ENCODE measurements at regions not wholly inside any gene's neighbourhood (a gene's known extent, or its start where the extent isn't known, plus 50 kb on each side); places are given as distances from the start of the nearest gene placed in this dataset.

DNA sequence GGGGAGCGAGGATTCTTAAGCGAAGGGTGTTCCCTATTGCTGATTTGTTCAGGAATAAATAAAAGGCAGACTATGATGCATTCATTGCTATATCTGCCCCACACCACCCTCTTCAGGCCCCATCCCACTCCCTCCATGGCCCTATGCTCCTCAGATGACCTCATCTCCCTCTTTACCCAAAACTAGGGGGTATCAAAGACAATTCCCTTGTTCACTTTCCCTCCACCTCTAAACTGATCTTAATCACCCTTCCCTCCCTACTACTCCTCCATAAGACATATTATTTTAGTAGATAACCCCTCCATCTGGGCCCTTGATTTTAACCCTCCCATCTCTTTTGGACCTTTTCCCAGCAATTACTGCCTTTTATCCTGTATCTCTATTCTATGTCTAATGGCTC is 434.9 kb upstream of the RUNX1 start:
- H3K4me3 ChIP-seq (ENCODE audit: low read depth, low read length), result no peak overlapping the region
- TF ChIP-seq, protein P1, sequence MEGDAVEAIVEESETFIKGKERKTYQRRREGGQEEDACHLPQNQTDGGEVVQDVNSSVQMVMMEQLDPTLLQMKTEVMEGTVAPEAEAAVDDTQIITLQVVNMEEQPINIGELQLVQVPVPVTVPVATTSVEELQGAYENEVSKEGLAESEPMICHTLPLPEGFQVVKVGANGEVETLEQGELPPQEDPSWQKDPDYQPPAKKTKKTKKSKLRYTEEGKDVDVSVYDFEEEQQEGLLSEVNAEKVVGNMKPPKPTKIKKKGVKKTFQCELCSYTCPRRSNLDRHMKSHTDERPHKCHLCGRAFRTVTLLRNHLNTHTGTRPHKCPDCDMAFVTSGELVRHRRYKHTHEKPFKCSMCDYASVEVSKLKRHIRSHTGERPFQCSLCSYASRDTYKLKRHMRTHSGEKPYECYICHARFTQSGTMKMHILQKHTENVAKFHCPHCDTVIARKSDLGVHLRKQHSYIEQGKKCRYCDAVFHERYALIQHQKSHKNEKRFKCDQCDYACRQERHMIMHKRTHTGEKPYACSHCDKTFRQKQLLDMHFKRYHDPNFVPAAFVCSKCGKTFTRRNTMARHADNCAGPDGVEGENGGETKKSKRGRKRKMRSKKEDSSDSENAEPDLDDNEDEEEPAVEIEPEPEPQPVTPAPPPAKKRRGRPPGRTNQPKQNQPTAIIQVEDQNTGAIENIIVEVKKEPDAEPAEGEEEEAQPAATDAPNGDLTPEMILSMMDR (IDR thresholded peaks at IDR 0.05; ENCODE audit: insufficient read depth, low read length, missing control alignments), result no peak
- no peak for DNase-seq (ENCODE audit: low read depth, low spot score)
- ChIA-PET CTCF (no interaction called here), POLR2A (no interaction called here)

DNA sequence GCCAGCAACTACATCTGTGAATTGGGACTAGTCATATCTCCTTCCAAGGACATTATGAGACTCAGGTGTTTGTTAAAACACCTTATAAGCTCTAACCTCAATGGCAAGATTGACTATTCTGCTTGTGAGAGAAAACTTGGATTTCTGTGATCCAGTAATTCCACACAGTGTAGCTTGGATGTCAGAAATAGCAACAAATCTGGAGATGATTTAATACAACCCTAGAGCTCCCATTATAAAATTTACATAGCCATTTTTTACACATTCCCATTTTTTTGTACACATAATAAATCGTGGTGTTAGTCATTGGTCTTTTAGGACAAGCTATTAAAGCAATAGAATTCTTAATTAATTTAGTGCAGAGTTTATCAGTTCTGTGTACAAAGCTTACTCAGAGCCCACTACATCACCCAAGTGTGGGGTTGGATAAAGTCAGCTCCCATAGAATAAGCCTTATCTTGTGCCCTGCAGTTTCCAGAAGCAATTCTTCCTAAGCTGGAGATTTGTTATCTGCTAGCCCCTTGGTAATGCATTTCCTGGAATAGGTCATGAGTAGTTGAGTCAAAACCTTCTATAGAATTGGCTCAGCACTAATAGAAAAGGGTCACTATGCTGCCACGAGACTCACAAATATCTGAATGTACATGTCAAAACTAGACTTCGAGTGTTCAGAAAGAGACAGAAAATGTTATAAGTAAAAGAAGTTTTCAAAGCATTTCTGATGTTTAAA is 434.0 kb upstream of the RUNX1 start:
- no peak for DNase-seq (ENCODE audit: low read depth, low spot score)
- H3K4me3 ChIP-seq (ENCODE audit: low read depth, low read length), result no peak overlapping the region
- TF ChIP-seq, protein P1 (IDR thresholded peaks at IDR 0.05; ENCODE audit: insufficient read depth, low read length, missing control alignments), result no peak
- CTCF ChIA-PET, result no interaction called here
- POLR2A ChIA-PET, result no interaction called here

DNA sequence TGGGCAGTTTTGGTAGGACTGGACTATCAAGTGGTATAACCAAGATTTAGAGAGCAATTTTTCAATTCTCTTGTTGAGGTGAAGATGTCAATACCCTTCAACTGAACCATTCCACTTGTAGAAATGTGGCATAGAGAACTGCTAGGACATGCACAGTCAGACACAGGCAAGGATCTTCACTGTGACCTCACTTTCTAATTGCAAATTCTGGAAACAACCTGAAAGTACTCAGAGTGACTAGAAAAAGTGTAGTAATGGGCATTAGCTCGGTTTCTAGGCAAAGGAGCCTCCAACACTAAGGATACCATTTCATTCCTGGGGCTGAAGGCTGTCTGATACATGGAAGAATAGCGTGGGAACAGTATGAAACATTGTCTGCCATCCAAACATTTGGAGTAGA is 433.0 kb upstream of the RUNX1 start:
- TF ChIP-seq, protein P1 (IDR thresholded peaks at IDR 0.05; ENCODE audit: insufficient read depth, low read length, missing control alignments), result no peak
- no peak for DNase-seq (ENCODE audit: low read depth, low spot score)
- CTCF ChIA-PET, result no interaction called here

DNA sequence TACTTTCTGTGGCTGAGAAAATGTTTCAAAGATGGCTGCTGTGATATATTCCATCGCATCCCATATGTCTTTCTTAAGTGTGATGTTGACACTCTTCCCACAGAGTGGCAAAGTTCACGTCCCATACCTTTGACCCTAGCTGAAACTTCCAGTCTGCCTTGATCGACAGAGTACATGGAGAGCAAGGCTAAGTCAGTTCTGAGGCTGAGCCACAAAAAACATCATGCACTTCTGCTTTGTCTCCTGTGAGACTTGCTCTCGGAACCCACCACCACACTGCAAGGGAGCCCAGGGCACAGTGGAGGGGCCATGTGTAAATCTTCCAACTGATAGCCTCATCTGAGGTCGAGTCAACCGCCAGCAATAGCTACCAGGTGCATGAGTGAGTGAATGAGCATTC is 431.9 kb upstream of the RUNX1 start:
- TF ChIP-seq, protein P1 (IDR thresholded peaks at IDR 0.05; ENCODE audit: insufficient read depth, low read length, missing control alignments), result no peak
- CTCF ChIA-PET, result no interaction called here

More for the DNA sequence above, 433.0 kb upstream of the RUNX1 start:
- H3K4me3 ChIP-seq (ENCODE audit: low read depth, low read length), result no peak overlapping the region
- POLR2A ChIA-PET, result no interaction called here

DNA sequence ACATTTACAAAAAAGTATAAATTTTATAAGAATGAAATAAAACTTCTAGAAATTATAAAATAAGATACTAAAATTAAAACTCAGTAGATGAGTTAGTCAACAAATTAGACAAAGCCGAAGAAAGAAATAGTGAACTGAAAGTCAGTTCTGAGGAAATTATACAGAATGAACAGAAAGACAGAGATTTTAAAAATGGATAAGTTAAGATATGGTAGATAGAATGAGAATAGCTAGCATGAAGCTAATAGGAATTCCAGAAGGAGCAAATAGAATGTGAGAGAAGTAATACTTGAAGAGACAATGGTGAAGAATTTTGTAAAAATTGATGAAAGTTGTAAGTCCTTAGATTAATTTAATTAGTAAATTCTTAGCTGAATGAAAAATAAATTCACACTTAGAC is 430.4 kb upstream of the RUNX1 start:
- ChIA-PET CTCF (no interaction called here), POLR2A (no interaction called here)
- no peak for DNase-seq (ENCODE audit: low read depth, low spot score)
- TF ChIP-seq, protein P1 (IDR thresholded peaks at IDR 0.05; ENCODE audit: insufficient read depth, low read length, missing control alignments), result no peak
- no peak overlapping the region for H3K4me3 ChIP-seq (ENCODE audit: low read depth, low read length)

More for the DNA sequence above, 431.9 kb upstream of the RUNX1 start:
- POLR2A ChIA-PET, result no interaction called here
- DNase-seq (ENCODE audit: low read depth, low spot score), result no peak
- H3K4me3 ChIP-seq (ENCODE audit: low read depth, low read length), result no peak overlapping the region

DNA sequence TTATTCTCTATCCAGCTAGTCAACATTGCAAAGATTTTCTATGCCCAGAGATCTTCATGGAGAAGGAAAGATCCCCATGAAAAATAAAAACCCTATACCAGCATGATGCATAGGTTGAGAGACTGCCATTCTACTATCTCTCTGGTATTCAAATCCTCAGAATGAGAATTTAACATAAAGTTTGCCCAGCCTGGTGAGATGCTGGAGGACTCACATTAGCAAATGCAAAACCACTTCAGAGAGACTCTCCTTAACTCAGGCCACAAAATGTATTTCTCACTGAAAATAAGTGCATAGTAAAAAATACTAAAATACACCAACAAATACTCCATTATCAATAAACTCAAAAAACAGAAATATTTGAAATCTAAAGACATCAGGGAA is 430.0 kb upstream of the RUNX1 start:
- ChIA-PET CTCF (no interaction called here), POLR2A (no interaction called here)
- DNase-seq (ENCODE audit: low read depth, low spot score), result no peak
- H3K4me3 ChIP-seq (ENCODE audit: low read depth, low read length), result no peak overlapping the region
- TF ChIP-seq, protein P1 (IDR thresholded peaks at IDR 0.05; ENCODE audit: insufficient read depth, low read length, missing control alignments), result no peak

All from AG04449 (cell line).